C4-2B (cell line): ENCODE measurements at regions not wholly inside any gene's neighbourhood (a gene's known extent, or its start where the extent isn't known, plus 50 kb on each side); places are given as distances from the start of the nearest gene placed in this dataset.

Source experiments
- H3K27ac ChIP-seq: fragments of 450-650 bp; 2 replicates; pipeline ENCODE4 v1.5.1; 2017
- CTCF ChIP-seq: fragments of 450-650 bp; conservative IDR thresholded peaks from 2 replicates; pipeline ENCODE4 v1.5.1; 2017; ENCODE audit warnings: mild to moderate bottlenecking
- ZFX ChIP-seq: fragments of 450-650 bp; IDR thresholded peaks from 2 replicates; pipeline ENCODE4 v1.6.1; 2017

DNA sequence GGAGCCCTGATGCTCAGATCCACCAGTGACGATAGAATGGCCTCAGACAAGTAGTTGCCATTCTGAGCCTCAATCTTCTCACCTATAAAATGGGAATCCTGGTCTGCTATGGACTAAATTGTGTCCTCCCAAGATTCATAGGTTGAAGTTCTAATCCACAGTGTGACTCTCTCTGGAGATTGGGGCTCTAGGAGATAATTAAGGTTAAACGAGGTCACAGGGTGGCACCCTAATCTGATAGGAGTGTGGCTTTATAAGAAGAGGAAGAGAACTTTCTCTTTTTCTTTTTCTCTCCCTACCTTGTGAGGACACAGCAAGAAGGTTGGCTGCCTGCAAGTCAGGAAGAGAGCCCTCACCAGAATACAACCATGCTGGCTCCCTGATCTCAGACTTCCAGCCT, 214.1 kb downstream of the KATNAL1 start:
- no peak overlapping the region for H3K27ac ChIP-seq
- TF ChIP-seq ZFX (no peak), CTCF (no peak)

- no peak for TF ChIP-seq ZFX
- TF ChIP-seq CTCF = no peak
- no peak overlapping the region for H3K27ac ChIP-seq
Measured at GRCh38 chr13:30091691-30092090, 215.7 kb downstream of the KATNAL1 start.

DNA sequence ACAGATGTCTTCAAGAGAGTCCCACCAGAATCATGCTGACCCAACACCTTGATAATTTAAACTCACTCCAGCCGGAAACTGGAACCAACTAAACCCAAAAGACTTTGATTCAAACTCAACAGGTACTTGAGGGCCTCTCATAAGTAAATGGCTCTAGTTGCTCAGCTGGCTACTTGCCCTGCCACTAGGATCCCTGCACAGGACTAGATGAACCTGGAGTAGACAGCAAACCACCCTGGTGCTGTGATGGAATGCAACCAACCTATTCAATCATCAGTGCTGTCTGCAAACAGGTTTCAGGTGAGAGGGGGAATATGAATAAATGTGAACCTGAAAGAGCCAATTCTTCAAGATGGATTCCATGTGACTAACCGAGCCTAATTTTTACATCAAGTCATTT, 216.3 kb downstream of the KATNAL1 start:
- no peak for TF ChIP-seq CTCF
- no peak for TF ChIP-seq ZFX
- H3K27ac ChIP-seq = no peak overlapping the region

- no peak for TF ChIP-seq CTCF
- no peak for TF ChIP-seq ZFX
- no peak overlapping the region for H3K27ac ChIP-seq
Measured at GRCh38 chr13:30088312-30088855, 219.0 kb downstream of the KATNAL1 start.

DNA sequence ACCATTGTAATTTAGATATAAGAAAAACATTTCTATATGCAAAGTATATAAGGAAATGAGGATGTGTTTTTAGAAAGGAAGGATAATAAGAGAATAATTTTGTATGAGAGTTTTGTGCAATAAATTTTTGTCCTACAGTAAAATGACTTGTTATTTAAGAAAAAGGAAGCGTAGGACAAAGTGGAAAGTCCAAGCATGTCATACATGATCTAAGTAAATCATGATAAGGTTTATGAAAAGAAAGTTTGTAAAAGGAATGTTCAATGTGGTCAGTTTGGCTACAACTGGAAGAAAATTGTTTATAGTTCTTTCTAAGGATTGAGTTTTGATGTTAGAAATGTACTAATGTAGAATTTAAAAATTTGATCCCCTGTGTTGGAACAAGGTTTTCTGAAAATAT, 222.3 kb downstream of the KATNAL1 start:
- no peak overlapping the region for H3K27ac ChIP-seq
- TF ChIP-seq CTCF = no peak
- no peak for TF ChIP-seq ZFX

DNA sequence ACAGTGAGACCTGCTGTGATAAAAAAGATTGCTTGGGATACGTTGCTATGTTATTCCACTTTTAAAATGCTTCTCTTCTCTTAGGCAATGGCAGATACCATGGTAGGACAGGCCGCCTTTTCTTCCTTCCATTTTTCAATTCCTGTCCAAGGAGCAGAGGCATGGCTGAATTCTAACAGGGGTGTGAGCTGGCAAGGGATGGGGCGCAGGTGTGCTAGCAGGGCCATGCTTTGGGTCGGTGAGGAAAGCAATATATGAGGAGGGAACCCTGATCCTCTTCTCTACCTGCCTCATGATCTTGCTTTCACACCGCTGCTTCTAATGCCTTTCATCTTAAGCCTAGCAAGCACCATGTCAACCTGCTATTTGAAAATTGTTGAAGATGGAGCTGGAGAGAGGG, 225.0 kb downstream of the KATNAL1 start:
- H3K27ac ChIP-seq = no peak overlapping the region
- TF ChIP-seq ZFX (no peak), CTCF (no peak)

- TF ChIP-seq CTCF (no peak), ZFX (no peak)
- no peak overlapping the region for H3K27ac ChIP-seq
Measured at GRCh38 chr13:30081331-30081730, 226.0 kb downstream of the KATNAL1 start.
